CD14-positive monocyte (primary cell): ENCODE measurements at regions not wholly inside any gene's neighbourhood (a gene's known extent, or its start where the extent isn't known, plus 50 kb on each side); places are given as distances from the start of the nearest gene placed in this dataset.

ENCODE experiments used
- DNase-seq, 3 donors: peaks; one replicate each; pipeline ENCODE4 v3.0.0-alpha.2; 2011 to 2022
- H2AFZ ChIP-seq: 2 replicates; pipeline ENCODE4 v1.6.0; 2012; ENCODE audit warnings: mild to moderate bottlenecking, low read depth, low read length, inconsistent platforms; ENCODE audit not compliant: insufficient read depth, poor library complexity, severe bottlenecking
- H3K27ac ChIP-seq, 2 donors: 1 replicate in 1 of 2; 2 replicates in 1 of 2; pipeline ENCODE4 v1.5.1; 2012 to 2013; ENCODE audit warnings: low read length in 2 of 2, control low read depth in 1 of 2, inconsistent platforms in 1 of 2, low read depth in 1 of 2, mild to moderate bottlenecking in 1 of 2
- H3K27me3 ChIP-seq, 2 donors: one replicate each; pipeline versions ENCODE4 v1.6.0 to v1.6.1; 2011 to 2013; ENCODE audit warnings: low read length in 2 of 2; ENCODE audit not compliant: control insufficient read depth in 2 of 2, insufficient read depth in 2 of 2
- H3K36me3 ChIP-seq, 2 donors: replicated peaks in 1 of 2; 1 replicate in 1 of 2; 2 replicates in 1 of 2; pipeline versions ENCODE4 v1.5.1 to v1.6.1; 2012 to 2013; ENCODE audit warnings: low read length in 2 of 2, control low read depth in 1 of 2, inconsistent platforms in 1 of 2, mild to moderate bottlenecking in 1 of 2; ENCODE audit not compliant: insufficient read depth in 2 of 2, control insufficient read depth in 1 of 2
- H3K4me1 ChIP-seq, 2 donors: 1 replicate in 1 of 2; 2 replicates in 1 of 2; pipeline versions ENCODE4 v1.5.1 to v1.6.1; 2012 to 2013; ENCODE audit warnings: low read length in 2 of 2, control low read depth in 1 of 2, inconsistent platforms in 1 of 2, mild to moderate bottlenecking in 1 of 2, moderate library complexity in 1 of 2; ENCODE audit not compliant: insufficient read depth in 2 of 2, control insufficient read depth in 1 of 2
- H3K4me2 ChIP-seq: replicated peaks from 2 replicates; pipeline ENCODE3; 2012; ENCODE audit warnings: low read length, moderate library complexity, mild to moderate bottlenecking; ENCODE audit not compliant: poor library complexity, severe bottlenecking; ENCODE audit errors: extremely low read depth
- H3K4me3 ChIP-seq, 3 experiments: fragments of 200-600 bp in 1 of 3; sonication (generic) in 1 of 3; replicated peaks in 1 of 3; 1 replicate in 2 of 3; 2 replicates in 1 of 3; pipeline ENCODE4 v1.5.1; 2011 to 2013; ENCODE audit warnings: low read length in 3 of 3, mild to moderate bottlenecking in 3 of 3, control low read depth in 2 of 3, low read depth in 2 of 3, inconsistent platforms in 1 of 3, moderate library complexity in 1 of 3
- H3K79me2 ChIP-seq: 2 replicates; pipeline ENCODE4 v1.6.0; 2012; ENCODE audit warnings: mild to moderate bottlenecking, control low read depth, inconsistent platforms, low read length, moderate library complexity; ENCODE audit not compliant: insufficient read depth
- H3K9ac ChIP-seq: 2 replicates; pipeline ENCODE4 v1.6.0; 2017; ENCODE audit warnings: low read length, mild to moderate bottlenecking; ENCODE audit not compliant: insufficient read depth, poor library complexity, severe bottlenecking
- H3K9me3 ChIP-seq, 2 donors: replicated peaks in 1 of 2; 1 replicate in 1 of 2; 2 replicates in 1 of 2; pipeline versions ENCODE4 v1.5.1 to v1.6.1; 2012 to 2013; ENCODE audit warnings: low read length in 2 of 2, control low read depth in 1 of 2; ENCODE audit not compliant: control insufficient read depth in 1 of 2, insufficient read depth in 1 of 2
- H4K20me1 ChIP-seq: 2 replicates; pipeline ENCODE4 v1.6.0; 2012; ENCODE audit warnings: mild to moderate bottlenecking, low read length, control low read depth, moderate library complexity; ENCODE audit not compliant: insufficient read depth
- H3K27ac Mint-ChIP-seq, 7 donors: one replicate each; pipeline ENCODE4 v1.8.0; 2020; ENCODE audit warnings: mild to moderate bottlenecking in 7 of 7, mixed read lengths in 7 of 7, moderate library complexity in 6 of 7, inconsistent platforms in 2 of 7
- H3K27me3 Mint-ChIP-seq, 3 donors: one replicate each; pipeline ENCODE4 v1.8.0; 2021 to 2022; ENCODE audit warnings: low read depth in 3 of 3, mild to moderate bottlenecking in 3 of 3, mixed read lengths in 3 of 3, moderate library complexity in 3 of 3, inconsistent platforms in 1 of 3
- H3K36me3 Mint-ChIP-seq, 2 donors: one replicate each; pipeline ENCODE4 v1.8.0; 2020; ENCODE audit warnings: mixed read lengths in 2 of 2, inconsistent platforms in 1 of 2, mild to moderate bottlenecking in 1 of 2
- H3K4me1 Mint-ChIP-seq: one replicate; pipeline ENCODE4 v1.8.0; 2020; ENCODE audit warnings: mild to moderate bottlenecking, mixed read lengths
- H3K4me3 Mint-ChIP-seq, 2 donors: one replicate each; pipeline ENCODE4 v1.8.0; 2020; ENCODE audit warnings: mild to moderate bottlenecking in 2 of 2, mixed read lengths in 2 of 2, moderate library complexity in 1 of 2
- H3K9me3 Mint-ChIP-seq, 7 donors: one replicate each; pipeline ENCODE4 v1.8.0; 2020 to 2022; ENCODE audit warnings: mixed read lengths in 7 of 7, mild to moderate bottlenecking in 6 of 7, moderate library complexity in 6 of 7, inconsistent platforms in 2 of 7
- WGBS: methylation state at CpG from one replicate; pipeline ENCODE4 v1.1.5; 2013; ENCODE audit warnings: missing lambda C conversion rate; ENCODE audit not compliant: insufficient coverage; 5-methylcytosine and 5-hydroxymethylcytosine counted together
- intact Hi-C, 2 donors: fragments of 100-400 bp; cut with micrococcal nuclease; formaldehyde crosslinking; loops; one replicate each; pipeline versions ENCODE4 v1.15.0 to v1.15.1; 2023
- TF ChIP-seq, protein P1 (sequence below): fragments of 200-600 bp; IDR thresholded peaks from one replicate; pipeline ENCODE4 v1.8.0; 2022; ENCODE audit warnings: antibody characterized with exemption, mild to moderate bottlenecking

DNA sequence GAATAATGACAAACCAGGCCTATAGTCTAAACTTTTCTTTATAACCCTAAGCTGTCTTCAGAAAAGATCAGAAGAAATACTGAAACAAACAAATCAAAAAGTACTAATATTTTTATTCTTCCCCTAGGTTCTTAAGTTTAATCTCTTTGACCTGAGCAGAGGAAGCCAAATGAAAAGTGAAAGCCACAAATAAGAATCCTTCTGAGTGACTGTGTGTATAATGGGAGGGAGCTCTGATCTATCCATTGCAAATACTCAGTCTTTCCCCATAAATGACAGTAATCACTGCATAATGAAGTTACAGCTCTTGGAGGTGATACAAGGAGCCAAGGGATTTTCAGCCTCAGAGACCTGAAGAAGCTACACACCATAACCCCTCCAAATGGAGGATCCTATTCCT, 126.9 kb upstream of the ATP10B start:
- H3K79me2 ChIP-seq = no peaks in the 10 kb centered on the region
- Mint-ChIP-seq H3K4me3 (no peak overlapping the region), H3K4me1 (no peaks in the 10 kb centered on the region), H3K27me3 (peaks cover 0 to 6% (median 2%) of the 10 kb centered on the region in 3 donors), H3K36me3 (no peaks in the 10 kb centered on the region), H3K9me3 (peaks cover 0 to 6% (median 4%) of the 10 kb centered on the region in 7 donors), H3K27ac (no peak overlapping the region)
- H3K9me3 ChIP-seq = peaks cover 0 to 5% of the 10 kb centered on the region in 2 donors
- TF ChIP-seq, protein P1, sequence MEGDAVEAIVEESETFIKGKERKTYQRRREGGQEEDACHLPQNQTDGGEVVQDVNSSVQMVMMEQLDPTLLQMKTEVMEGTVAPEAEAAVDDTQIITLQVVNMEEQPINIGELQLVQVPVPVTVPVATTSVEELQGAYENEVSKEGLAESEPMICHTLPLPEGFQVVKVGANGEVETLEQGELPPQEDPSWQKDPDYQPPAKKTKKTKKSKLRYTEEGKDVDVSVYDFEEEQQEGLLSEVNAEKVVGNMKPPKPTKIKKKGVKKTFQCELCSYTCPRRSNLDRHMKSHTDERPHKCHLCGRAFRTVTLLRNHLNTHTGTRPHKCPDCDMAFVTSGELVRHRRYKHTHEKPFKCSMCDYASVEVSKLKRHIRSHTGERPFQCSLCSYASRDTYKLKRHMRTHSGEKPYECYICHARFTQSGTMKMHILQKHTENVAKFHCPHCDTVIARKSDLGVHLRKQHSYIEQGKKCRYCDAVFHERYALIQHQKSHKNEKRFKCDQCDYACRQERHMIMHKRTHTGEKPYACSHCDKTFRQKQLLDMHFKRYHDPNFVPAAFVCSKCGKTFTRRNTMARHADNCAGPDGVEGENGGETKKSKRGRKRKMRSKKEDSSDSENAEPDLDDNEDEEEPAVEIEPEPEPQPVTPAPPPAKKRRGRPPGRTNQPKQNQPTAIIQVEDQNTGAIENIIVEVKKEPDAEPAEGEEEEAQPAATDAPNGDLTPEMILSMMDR = no peak
- DNase-seq = no peak
- H3K27ac ChIP-seq = no peak overlapping the region
- H2AFZ ChIP-seq = no peak overlapping the region
- intact Hi-C loops = no loop called here
- H3K27me3 ChIP-seq = no peaks in the 10 kb centered on the region
- no peak overlapping the region for H3K9ac ChIP-seq
- no peaks in the 10 kb centered on the region for H4K20me1 ChIP-seq
- H3K4me3 ChIP-seq = no peak overlapping the region
- no peak overlapping the region for H3K4me2 ChIP-seq
- no peaks in the 10 kb centered on the region for H3K36me3 ChIP-seq
- H3K4me1 ChIP-seq = no peaks in the 10 kb centered on the region

DNA sequence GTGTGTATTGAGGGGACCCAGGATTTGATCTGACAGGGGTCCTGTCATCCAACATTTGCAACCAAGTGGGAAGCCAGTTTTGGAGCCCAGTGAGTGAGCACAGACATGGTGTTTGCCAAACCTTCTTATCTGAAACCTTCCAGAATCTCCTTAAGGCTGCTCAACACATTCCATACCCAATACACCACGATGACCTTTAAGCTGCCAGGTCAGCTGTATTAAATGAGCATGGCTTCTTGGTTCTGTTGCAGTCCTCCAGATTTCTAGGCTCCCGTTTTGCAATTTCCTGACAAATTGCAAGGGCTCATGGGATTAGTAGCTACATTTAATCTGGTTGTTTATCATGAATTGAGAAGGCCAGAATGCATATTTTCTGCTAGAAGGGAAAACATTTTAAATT, 124.2 kb upstream of the ATP10B start:
- Histone ChIP-seq H3K4me3 (no peak overlapping the region), H3K79me2 (no peaks in the 10 kb centered on the region), H2AFZ (no peak overlapping the region), H3K9ac (no peak overlapping the region), H3K27ac (no peak overlapping the region), H3K27me3 (no peaks in the 10 kb centered on the region), H3K4me1 (no peaks in the 10 kb centered on the region), H4K20me1 (no peaks in the 10 kb centered on the region), H3K36me3 (no peaks in the 10 kb centered on the region), H3K9me3 (peaks cover 0 to 5% of the 10 kb centered on the region in 2 donors), H3K4me2 (no peak overlapping the region)
- intact Hi-C loops = no loop called here
- 43% methylated on average over 1 of the region's 2 CpGs for WGBS
- no peaks in the 10 kb centered on the region for H3K4me1 Mint-ChIP-seq
- DNase-seq = no peak
- peaks cover 0 to 3% (median 2%) of the 10 kb centered on the region in 3 donors for H3K27me3 Mint-ChIP-seq
- TF ChIP-seq, protein P1 = no peak
- H3K36me3 Mint-ChIP-seq = no peaks in the 10 kb centered on the region
- no peak overlapping the region for H3K4me3 Mint-ChIP-seq
- H3K9me3 Mint-ChIP-seq = peaks cover 0 to 5% (median 2%) of the 10 kb centered on the region in 7 donors
- H3K27ac Mint-ChIP-seq = no peak overlapping the region
